NCI-H2171 treated with DMSO at 0.1 percent for 48 hours (cell line): ENCODE measurements at regions not wholly inside any gene's neighbourhood (a gene's known extent, or its start where the extent isn't known, plus 50 kb on each side); places are given as distances from the start of the nearest gene placed in this dataset.
"Not testable (repeated sequence)": the region's sequence is repeated elsewhere in the genome, so short reads cannot be mapped to it uniquely, and the experiment has no call there.

ENCODE experiments used
- DNase-seq: peaks from one replicate; lab custom pipeline; 2025; lab: John Stamatoyannopoulos, UW

- DNase-seq = no peak
Measured at GRCh38 chr10:109070492-109070891, 852.8 kb downstream of the XPNPEP1 start.

DNA sequence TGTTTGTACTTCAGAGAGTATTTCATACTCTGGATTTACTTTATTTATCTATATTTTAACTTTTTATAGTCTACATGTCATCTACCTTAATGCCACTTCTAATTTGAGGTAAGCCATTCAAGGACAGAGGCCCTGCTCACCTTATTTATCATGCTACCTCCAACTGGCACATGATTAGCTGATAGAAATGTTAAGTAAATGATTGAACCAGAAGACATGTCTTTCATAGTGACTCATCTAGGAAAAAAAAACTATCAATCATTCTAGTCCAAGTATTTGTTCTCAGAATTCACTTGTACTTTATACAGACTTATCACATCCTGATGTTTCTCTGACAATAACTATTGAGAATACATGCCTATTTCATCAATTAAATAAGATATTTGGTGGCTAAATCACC, 856.3 kb downstream of the XPNPEP1 start:
- DNase-seq = no peak

DNA sequence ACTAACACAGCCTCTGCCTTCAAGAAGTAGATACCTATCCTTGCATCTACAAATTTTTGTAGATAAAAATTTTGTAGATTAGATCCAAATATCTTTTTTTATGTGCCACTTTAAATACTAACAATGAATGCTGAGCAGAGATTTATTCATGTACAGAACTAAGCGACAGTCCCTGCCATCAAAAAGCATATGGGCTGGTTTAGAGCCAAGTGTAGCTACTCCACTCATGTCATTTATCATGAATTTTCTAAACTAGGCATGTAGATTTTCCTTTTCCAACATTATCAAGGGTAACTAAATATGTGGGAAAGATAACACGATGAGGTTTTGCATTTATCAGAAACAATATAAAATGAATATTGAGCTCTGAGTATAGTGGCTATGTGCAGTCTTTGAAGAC, 857.5 kb downstream of the XPNPEP1 start:
- no peak for DNase-seq

DNA sequence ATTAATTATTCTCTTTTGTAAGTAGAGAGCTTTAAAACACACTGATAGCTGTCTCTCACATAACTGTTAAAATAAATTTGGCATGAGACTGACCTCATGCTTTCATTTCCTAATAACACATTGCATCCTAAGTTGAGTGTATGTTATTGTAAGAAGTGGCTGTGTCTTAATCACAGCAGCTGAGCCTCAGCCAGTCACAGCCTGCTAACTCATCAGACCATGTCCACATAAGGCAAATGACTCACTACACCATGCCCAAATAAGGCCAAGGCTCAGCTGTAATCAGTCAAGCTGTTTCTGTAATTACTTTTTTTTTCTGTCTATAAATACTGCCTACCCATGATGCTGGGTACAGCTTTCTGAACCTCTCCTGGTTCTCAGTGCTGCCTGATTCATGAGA, 860.9 kb downstream of the XPNPEP1 start:
- DNase-seq = peak; percentile 5

GRCh38 chr10:109055243-109055642, 868.1 kb downstream of the XPNPEP1 start:
- DNase-seq = no peak

DNA sequence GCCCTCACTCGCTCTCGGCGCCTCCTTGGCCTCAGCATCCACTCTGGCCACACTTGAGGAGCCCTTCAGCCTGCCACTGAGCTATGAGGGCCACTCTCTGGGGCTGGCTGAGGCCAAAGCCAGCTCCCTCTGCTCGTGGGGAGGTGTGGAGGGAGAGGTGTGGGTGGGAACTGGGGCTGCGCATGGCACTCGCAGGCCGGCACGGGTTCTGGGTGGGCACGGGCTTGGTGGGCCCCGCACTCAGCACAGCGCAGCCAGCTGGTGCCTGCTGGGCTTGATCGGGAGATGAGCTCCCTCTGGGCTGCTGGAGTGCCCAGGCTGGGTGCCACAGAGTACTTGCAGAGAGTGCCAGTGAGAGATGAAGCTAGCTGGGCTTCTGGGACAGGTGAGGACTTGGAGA, 875.5 kb downstream of the XPNPEP1 start:
- DNase-seq = no peak

- not testable (repeated sequence) for DNase-seq
Measured at GRCh38 chr10:109046427-109046826, 876.9 kb downstream of the XPNPEP1 start.

DNA sequence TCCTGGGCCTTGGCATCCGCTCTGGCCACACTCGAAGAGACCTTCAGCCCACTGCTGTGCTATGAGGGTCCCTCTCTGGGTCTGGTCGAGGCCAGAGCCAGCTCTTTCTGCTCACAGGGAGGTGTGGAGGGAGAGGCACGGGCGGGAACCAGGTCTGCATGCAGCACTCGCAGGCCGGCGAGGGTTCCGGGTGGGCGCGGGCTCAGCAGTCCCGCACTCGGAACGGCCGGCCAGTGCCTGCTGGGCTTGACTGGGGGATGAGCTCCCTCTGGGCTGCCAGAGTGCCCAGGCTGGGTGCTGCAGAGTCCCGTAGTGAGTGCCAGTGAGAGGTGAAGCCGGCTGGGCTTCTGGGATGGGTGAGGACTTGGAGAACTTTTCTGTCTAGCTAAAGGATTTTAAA, 882.7 kb downstream of the XPNPEP1 start:
- DNase-seq = no peak

DNA sequence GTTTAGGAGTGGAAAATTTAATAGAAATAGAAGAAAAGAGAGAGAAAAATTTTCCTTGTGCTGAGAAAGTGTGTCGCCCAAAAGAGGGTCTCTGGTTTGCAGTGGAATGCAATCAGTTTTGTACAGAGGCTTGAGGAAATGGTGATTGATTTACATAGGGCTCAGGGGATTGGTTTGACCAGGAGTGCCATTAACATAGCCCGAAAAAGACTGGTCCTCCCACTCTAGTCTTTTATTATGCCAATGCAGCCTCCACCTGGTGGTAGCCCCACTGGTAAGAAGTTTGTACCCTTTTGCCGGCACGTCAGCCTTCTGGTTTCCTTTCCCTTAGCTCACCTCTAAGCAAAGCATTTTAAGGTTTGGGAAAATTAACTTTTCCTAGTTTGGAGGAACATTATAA, 885.3 kb downstream of the XPNPEP1 start:
- no peak for DNase-seq

DNA sequence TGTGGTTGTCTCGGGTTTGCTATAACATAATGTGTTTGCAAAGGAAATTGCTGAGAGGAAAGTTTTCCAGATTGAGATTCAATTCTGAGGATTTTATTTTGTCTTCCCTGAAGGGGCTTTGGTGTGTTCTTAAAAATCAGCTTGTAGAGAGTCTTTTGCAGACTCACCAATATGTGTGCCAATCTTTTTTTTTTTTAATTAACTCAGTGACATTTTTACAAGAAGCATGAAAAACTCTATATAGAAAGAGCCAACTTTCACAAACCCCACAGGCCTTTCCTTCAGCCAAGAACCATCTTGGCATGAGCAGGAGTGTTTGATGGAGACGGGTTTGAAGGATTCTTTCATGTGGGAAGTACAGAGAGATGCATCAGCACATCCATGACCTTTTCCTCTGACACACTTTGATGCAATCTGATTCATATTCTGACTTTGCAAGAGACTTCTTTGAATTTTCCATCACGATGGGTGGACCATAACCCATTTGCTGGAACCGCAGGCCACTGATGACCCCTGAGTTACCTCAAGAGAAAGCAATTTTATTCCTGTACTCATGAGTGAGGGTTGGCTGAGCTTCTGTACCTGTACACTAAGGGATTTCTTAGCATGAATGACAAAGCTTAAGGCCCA, 892.6 kb downstream of the XPNPEP1 start:
- DNase-seq = no peak

- no peak for DNase-seq
Measured at GRCh38 chr10:109029870-109030269, 893.4 kb downstream of the XPNPEP1 start.

DNA sequence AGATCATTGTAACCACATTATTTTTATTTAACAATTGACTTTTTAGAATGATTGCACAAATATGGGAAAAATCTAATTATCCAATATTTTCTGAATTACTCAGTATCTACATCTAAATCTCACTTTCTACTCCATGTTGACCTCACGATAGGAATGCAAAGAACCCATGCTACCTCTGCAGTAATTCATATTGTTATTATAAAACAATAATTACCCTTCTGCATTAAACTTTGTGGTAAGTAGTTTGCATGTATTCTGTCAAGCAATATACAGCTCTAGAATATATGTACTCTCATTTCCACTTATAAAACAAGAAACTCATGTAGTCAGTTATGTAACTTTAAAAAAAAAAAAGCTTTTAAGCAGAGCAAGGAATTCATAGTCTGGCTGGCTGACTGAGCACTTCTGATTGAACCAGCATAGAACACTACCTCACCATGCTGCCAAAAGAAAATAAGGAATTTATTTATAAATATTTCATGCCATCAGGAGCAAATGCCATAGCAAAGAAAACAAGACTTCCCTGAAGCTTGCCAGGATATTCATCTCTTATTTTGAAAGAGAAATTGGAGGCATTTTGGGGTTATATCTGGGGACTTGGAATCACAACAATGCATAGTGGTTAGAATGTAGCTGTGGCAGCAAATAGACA, 895.7 kb downstream of the XPNPEP1 start:
- no peak for DNase-seq

- no peak for DNase-seq
Measured at GRCh38 chr10:109025172-109025571, 898.1 kb downstream of the XPNPEP1 start.

DNA sequence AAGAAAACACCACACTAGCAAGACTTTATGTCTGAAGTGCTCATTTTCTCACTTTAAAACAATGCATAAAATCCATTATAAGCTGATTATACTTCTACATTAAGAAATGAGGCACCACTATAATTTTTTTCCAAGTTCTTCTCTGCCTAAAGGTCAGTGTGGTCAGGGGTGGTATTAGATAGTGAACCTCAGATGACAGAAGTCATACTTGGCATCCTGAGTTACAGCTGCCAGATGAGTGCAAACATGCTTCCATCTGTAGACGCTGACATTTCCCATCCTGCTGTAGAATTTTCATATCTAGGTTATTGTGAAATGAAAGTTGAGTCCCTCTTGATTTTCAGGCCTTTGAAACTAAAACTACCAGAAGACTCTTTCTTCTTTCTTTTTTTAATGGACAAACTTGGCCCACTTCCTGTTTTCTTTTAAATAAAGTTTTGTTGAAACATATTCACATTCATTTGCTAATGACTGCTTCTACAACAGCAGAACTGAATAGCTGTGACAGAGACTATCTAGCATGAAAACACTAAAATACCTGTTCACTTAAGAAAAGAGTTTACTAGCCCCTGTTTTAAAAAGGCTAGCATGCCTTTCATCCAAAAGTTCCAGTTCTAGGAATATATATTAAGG, 900.8 kb downstream of the XPNPEP1 start:
- DNase-seq = no peak

DNA sequence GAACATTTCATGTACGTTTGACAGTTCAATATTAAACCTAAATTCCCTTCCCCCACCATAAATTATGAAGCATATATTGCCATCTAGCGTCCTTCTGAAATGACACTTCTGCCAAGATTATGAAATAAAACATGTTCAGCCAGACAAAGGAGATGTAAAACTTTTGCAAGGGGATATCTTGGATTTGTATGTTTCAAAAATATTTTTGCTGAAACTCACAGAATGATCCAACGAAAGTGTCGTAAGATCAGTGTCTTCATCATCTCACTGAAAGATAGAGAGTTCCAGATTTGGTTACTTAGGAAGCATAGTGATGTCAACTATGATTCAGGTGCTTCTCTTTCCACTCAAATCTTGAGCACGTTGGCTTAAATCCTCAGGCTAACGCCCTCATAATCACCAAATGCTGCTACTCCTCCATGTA, 904.3 kb downstream of the XPNPEP1 start:
- no peak for DNase-seq

DNA sequence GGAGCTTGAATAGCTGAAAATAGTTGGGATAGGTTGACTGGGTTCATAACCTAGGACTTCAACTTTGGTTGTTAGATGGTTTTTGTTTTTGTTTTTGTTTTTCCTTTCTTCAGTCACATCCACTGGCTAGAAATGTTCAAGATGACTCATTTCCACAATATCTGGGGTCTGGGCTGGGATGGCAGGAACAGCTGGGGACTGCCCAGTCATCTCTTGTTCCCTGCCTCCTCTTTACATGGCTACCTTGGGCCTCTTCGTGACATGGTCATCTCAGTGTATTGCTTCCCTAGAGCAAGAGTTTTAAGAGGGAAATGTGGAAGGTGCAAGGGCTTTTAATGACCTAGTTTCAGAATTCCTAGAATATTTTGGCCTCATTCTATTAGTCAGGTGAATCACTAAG, 915.8 kb downstream of the XPNPEP1 start:
- no peak for DNase-seq

- DNase-seq = no peak
Measured at GRCh38 chr10:108990441-108990840, 932.9 kb downstream of the XPNPEP1 start.

DNA sequence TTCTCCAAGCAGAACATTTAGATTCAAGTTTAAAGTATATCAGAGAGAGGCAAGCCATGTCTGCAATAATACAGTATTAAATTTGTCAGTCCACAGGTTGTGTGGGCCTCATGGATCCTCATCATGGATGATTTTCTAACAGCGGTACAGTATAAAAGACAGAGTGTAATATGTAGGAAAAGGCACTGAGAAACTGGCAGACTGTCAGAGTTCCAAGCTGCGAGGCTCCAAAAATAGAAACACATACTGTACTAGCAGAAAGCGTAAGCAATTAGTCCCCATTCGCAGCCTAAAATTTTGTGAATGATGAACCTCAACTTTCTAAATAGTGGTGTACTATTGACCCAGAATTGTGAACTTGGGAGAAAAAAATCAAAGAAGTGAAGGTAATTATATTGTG, 933.3 kb downstream of the XPNPEP1 start:
- DNase-seq = no peak

DNA sequence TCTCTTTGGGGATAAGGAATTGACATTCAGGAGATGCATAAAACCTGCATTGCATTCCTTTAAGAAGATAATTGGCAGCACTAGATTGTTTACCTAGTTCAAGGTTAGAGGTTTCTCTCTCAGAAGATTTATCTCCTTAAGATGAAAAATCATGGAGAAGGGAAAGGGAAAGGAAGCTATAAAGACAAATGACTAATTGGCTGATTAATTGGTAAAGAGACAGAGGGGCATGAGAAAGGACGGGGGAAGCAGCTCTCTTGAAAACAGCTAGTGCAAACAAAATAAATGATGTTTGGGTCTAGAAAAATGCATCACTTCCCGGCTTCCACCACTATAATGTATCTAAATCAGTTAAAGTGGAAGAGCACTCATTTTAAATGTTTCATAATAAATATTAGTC, 941.2 kb downstream of the XPNPEP1 start:
- no peak for DNase-seq

- no peak for DNase-seq
Measured at GRCh38 chr10:108980869-108981268, 942.4 kb downstream of the XPNPEP1 start.

GRCh38 chr10:108975459-108976058, 947.8 kb downstream of the XPNPEP1 start:
- DNase-seq = no peak

DNA sequence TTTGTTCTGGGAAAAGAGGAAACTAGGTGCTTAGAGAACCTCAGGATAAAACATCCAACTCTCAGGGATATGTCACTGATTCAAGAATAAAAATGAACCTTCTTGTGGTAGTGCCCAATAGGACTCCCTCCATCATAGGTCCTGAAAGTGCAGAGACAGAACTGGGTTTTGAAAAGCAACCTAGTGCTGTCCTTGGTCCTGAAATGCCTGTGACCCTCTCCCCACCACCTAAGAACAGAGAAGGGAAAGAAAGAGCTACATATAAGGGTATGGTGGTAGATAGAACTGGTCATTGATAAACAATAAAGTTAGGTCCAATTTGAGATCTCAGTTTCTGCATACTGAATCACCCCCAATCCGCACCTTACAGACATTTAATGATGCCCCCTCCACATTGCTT, 953.3 kb downstream of the XPNPEP1 start:
- DNase-seq = no peak

GRCh38 chr10:108966411-108966810, 956.9 kb downstream of the XPNPEP1 start:
- no peak for DNase-seq
